ENCODE measurements at regions not wholly inside any gene's neighbourhood (a gene's known extent, or its start where the extent isn't known, plus 50 kb on each side); places are given as distances from the start of the nearest gene placed in this dataset.

DNA sequence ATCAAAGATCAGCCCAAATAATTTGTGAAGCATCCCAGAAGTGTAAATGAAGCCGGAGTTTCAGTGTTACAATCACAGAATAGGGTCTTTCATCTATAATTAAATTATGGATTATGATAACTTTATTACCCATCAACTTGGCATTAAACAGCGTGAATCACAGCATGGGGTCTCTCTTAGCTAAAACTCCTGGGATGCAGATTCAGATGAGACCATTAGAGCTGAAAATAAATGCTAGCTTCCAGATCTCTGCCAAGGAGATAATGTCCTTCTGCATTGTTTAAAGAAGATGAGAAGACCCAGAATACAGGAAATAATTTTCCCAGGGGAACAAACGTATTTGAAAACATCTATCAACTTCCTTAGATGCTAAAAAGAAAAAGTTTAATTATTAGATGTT is 546.0 kb upstream of the PCDH9 start:
- TF ChIP-seq, protein P1, sequence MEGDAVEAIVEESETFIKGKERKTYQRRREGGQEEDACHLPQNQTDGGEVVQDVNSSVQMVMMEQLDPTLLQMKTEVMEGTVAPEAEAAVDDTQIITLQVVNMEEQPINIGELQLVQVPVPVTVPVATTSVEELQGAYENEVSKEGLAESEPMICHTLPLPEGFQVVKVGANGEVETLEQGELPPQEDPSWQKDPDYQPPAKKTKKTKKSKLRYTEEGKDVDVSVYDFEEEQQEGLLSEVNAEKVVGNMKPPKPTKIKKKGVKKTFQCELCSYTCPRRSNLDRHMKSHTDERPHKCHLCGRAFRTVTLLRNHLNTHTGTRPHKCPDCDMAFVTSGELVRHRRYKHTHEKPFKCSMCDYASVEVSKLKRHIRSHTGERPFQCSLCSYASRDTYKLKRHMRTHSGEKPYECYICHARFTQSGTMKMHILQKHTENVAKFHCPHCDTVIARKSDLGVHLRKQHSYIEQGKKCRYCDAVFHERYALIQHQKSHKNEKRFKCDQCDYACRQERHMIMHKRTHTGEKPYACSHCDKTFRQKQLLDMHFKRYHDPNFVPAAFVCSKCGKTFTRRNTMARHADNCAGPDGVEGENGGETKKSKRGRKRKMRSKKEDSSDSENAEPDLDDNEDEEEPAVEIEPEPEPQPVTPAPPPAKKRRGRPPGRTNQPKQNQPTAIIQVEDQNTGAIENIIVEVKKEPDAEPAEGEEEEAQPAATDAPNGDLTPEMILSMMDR (IDR thresholded peaks at IDR 0.05; ENCODE audit: insufficient read depth, low read length, poor library complexity, severe bottlenecking) = no peak
- TF ChIP-seq EZH2phosphoT487 (conservative IDR thresholded peaks at IDR 0.05; ENCODE audit: low read length) = no peak
